ENCODE measurements at regions not wholly inside any gene's neighbourhood (a gene's known extent, or its start where the extent isn't known, plus 50 kb on each side); places are given as distances from the start of the nearest gene placed in this dataset.
A peak's percentile ranks its signal among the peaks of the same experiment; 100 is the strongest.
"Not testable (repeated sequence)": the region's sequence is repeated elsewhere in the genome, so short reads cannot be mapped to it uniquely, and the experiment has no call there.

DNA sequence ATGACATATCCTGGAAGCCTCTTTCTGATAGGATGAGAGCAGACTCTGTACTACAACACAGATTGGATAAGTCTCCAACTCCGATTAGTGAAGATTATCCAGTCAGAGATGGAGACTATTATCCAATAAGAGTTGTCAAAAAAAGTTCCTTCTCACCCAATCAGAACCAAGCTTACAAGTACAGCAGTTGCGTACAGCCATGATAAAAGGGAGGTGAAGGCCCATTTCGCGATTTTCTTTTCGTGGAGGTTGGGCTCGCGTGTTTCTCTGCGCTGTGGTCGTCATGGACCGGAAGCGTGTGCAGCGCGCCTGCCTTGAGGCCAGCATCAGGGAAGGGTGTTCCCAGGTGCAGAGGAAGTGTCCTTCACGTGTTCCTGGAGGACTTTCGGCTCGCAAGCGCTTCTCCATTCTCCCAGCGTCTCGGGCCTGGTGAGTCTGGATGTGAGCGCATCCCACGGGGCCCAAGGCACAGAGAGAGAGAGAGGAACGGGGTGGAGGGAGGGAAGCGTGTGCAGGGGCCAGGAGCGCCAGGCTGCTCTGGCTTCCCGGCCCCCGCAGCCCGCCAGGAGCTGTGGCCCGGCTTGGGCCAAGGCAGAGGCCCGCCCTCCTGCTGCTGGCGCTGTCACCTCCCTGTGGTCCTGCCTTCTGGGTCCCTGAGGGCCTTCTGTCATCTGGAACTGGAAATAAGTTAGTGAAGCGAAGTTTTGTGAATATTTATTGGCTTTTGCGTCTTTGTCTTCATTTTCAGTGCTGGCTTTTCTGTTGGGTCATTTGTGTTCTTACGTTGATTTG lies 53.9 kb downstream of the CDRT15L2 start:
- in situ Hi-C loops (cut with MboI; ENCODE audit: low pct_ligation_motif_present in 1 of 4, low pct_unique_long_range_greater_than_20kb in 1 of 4, low sequenced_read_pairs in 3 of 4); H3K27ac ChIP-seq; DNase-seq; H3K27me3 ChIP-seq; H3K9me3 ChIP-seq; H3K4me1 ChIP-seq; H3K36me3 ChIP-seq; intact Hi-C loops (cut with DNase I; ENCODE audit: low total_unique reads); H3K4me3 ChIP-seq: not testable (repeated sequence)
- WGBS, 2 donors (ENCODE audit: low coverage in 1 of 2) = 93 to 100% methylated on average over 1 to 32 of the region's 33 CpGs

DNA sequence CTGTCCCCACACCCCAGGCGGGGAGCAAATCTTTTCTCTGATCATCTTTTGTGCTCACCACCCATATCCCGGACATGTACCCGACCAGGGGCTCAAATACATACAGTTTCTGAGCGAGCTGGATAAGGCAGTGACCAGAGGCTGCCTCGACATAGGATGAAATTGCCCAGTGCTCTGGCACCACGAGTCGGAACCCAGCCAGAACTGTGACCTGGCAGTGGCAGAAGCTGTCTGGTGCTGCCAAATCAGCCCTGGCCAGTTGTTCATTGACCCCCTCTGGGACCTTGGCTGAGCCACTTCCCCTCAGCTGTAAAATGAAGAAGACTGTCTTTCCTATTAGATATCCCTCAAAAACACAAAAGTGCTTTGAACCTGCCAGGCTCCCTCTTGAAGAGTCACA lies 60.6 kb downstream of the CDRT15L2 start:
- whole genome bisulfite sequencing, 2 donors (ENCODE audit: low coverage in 1 of 2) = 94% methylated on average over 6 of the region's 7 CpGs; no CpG with 5 or more reads in 1 of the 2 donors
- H3K36me3 ChIP-seq; H3K4me1 ChIP-seq; DNase-seq; H3K9me3 ChIP-seq; H3K27ac ChIP-seq; intact Hi-C loops (cut with DNase I; ENCODE audit: low total_unique reads); in situ Hi-C loops (cut with MboI; ENCODE audit: low pct_ligation_motif_present in 1 of 4, low pct_unique_long_range_greater_than_20kb in 1 of 4, low sequenced_read_pairs in 3 of 4); H3K4me3 ChIP-seq; H3K27me3 ChIP-seq: not testable (repeated sequence)

DNA sequence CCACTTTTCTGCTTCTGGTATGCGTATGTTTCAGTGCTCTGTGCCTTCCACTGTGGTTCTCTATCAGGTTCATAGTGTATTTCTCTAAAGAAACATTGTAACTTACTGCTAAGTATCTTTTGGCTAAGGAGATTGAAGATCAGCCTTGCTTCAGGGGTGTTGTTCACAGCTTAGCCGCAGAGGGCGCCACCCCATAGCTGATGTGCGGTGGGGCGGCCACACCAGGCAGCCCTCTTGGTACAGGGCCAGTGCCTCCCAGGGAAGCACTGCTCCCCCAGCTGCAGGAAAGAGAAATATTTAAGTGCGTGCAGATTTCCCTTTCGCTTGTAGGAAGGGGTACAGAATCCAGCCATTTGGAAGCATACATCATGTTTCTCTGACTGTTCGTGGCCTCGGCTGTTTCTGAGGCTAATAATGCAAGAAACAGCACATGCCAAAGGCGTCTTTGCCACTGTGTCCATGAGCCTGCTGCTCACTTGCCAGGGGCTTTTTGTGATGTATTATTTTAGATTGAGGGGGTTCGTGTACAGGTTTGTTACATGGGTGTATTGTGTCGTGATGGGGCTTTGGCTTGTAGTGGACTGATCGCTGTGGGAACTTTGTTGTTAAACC lies 67.2 kb downstream of the CDRT15L2 start:
- 52 to 88% methylated on average over 3 to 13 of the region's 13 CpGs for WGBS, 2 donors (ENCODE audit: low coverage in 1 of 2)

DNA sequence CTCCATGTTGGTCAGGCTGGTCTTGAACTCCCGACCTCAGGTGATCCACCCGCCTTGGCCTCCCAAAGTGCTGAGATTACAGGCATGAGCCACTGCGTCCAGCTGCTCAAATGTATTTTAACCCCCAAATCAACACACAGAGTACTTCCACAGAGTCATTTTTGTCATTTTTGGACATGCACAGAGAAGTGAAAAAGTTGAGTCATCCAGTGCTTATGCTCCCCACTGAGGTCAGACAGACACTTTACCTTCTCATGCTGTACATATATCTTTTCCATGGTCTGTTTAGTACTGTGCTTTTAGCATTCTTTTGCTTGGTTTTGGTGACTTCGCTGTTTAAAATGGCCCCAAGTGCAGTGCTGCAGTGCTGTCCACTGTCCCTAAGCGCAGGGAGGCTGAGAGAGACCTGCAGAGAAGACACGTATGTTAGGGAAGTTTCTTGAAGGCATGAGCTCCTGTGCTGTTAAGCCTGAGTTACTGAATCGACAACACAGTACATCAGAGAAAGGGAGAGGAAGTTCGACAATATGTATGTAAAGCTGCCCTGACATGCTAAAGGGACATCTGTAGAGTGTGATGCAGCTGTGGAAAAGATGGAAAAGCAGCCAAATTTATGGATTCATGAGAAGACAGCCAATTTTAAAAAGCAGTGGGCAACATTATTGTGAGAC lies 69.7 kb downstream of the CDRT15L2 start:
- H3K27me3 ChIP-seq; intact Hi-C loops (cut with DNase I; ENCODE audit: low total_unique reads); DNase-seq; H3K4me1 ChIP-seq; H3K4me3 ChIP-seq; in situ Hi-C loops (cut with MboI; ENCODE audit: low pct_ligation_motif_present in 1 of 4, low pct_unique_long_range_greater_than_20kb in 1 of 4, low sequenced_read_pairs in 3 of 4); H3K27ac ChIP-seq; H3K9me3 ChIP-seq; H3K36me3 ChIP-seq: not testable (repeated sequence)
- 75 to 83% methylated on average over 7 to 8 of the region's 8 CpGs for WGBS, 2 donors (ENCODE audit: low coverage in 1 of 2)

More for the DNA sequence above, 67.2 kb downstream of the CDRT15L2 start:
- H3K4me1 ChIP-seq; in situ Hi-C loops (cut with MboI; ENCODE audit: low pct_ligation_motif_present in 1 of 4, low pct_unique_long_range_greater_than_20kb in 1 of 4, low sequenced_read_pairs in 3 of 4); H3K27me3 ChIP-seq; intact Hi-C loops (cut with DNase I; ENCODE audit: low total_unique reads); H3K9me3 ChIP-seq; H3K36me3 ChIP-seq; H3K27ac ChIP-seq; H3K4me3 ChIP-seq: not testable (repeated sequence)
- TF ChIP-seq, protein P1, sequence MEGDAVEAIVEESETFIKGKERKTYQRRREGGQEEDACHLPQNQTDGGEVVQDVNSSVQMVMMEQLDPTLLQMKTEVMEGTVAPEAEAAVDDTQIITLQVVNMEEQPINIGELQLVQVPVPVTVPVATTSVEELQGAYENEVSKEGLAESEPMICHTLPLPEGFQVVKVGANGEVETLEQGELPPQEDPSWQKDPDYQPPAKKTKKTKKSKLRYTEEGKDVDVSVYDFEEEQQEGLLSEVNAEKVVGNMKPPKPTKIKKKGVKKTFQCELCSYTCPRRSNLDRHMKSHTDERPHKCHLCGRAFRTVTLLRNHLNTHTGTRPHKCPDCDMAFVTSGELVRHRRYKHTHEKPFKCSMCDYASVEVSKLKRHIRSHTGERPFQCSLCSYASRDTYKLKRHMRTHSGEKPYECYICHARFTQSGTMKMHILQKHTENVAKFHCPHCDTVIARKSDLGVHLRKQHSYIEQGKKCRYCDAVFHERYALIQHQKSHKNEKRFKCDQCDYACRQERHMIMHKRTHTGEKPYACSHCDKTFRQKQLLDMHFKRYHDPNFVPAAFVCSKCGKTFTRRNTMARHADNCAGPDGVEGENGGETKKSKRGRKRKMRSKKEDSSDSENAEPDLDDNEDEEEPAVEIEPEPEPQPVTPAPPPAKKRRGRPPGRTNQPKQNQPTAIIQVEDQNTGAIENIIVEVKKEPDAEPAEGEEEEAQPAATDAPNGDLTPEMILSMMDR (IDR thresholded peaks at IDR 0.05) = peak; percentile 26 to 40 (median 35)
- DNase-seq = peak; percentile 30

DNA sequence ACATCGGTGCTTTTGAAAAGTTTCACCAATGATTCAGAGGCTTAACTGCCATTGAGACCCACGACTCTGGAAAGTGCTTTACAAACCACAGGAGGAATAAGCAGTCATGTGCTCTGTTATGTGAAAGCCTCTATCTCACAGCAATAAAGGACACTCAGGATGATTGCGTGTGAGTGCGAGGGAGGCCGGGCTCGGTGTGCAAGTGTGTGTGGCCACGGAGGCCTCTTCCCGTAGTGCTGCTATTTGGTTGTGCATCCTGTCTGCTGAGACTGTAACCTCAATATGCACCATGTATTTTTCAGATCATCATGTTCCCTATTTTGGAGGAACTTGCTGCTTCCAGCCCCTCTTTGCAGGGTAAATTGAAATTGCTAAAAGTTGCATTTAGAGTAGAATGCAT lies 71.5 kb downstream of the CDRT15L2 start:
- intact Hi-C loops (cut with DNase I; ENCODE audit: low total_unique reads); H3K27me3 ChIP-seq; H3K4me1 ChIP-seq; H3K36me3 ChIP-seq; DNase-seq; H3K4me3 ChIP-seq; in situ Hi-C loops (cut with MboI; ENCODE audit: low pct_ligation_motif_present in 1 of 4, low pct_unique_long_range_greater_than_20kb in 1 of 4, low sequenced_read_pairs in 3 of 4); H3K27ac ChIP-seq; H3K9me3 ChIP-seq: not testable (repeated sequence)
- 63% methylated on average over 8 of the region's 8 CpGs; no CpG with 5 or more reads in 1 of the 2 donors for WGBS, 2 donors (ENCODE audit: low coverage in 1 of 2)

DNA sequence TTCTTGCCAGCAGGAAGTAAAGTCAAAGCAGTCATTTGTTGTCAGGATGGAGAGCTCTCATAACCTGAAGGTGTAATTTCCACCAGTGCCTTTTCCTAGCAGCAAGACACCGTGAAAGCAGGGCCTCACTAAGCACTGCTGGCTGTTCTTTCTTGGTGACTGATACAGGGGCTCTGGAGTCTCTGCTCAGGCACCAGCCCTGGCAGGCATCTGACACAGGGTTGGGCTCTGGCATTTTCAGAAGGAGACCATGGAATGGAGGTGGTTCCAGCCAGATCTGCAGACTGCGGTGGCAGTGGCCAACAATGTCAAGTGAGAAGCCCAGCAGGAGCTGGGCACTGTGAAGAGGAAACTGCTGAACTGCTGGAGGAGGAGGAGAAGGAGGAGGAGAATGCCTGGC lies 72.2 kb downstream of the CDRT15L2 start:
- H3K4me1 ChIP-seq; intact Hi-C loops (cut with DNase I; ENCODE audit: low total_unique reads); DNase-seq; H3K4me3 ChIP-seq; H3K36me3 ChIP-seq; H3K27me3 ChIP-seq; H3K9me3 ChIP-seq; in situ Hi-C loops (cut with MboI; ENCODE audit: low pct_ligation_motif_present in 1 of 4, low pct_unique_long_range_greater_than_20kb in 1 of 4, low sequenced_read_pairs in 3 of 4); H3K27ac ChIP-seq: not testable (repeated sequence)
- 52% methylated on average over 2 of the region's 2 CpGs; no CpG with 5 or more reads in 1 of the 2 donors for WGBS, 2 donors (ENCODE audit: low coverage in 1 of 2)

DNA sequence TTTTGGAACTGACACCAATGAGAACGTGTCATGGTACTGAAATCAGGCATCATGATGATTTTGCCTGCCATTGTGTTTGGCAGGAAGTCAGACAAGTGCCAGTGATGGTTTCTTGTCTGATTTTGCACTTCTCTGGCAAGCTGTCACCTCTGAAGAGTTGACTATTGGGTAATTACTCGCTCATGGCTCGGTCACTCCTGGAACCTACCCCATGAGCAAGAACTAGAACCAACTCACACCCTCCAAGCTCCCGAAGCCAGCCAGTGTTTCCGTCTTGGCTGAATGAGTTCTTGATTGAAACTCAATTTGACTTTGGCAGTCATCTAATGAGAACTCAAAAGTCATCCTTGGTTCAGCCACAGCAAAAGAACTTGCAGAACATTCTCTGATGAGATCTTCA lies 73.9 kb downstream of the CDRT15L2 start:
- DNase-seq; H3K9me3 ChIP-seq; H3K4me1 ChIP-seq; intact Hi-C loops (cut with DNase I; ENCODE audit: low total_unique reads); in situ Hi-C loops (cut with MboI; ENCODE audit: low pct_ligation_motif_present in 1 of 4, low pct_unique_long_range_greater_than_20kb in 1 of 4, low sequenced_read_pairs in 3 of 4); H3K27ac ChIP-seq; H3K4me3 ChIP-seq; H3K36me3 ChIP-seq; H3K27me3 ChIP-seq: not testable (repeated sequence)
- WGBS, 2 donors (ENCODE audit: low coverage in 1 of 2) = 73% methylated on average over 3 of the region's 5 CpGs; no CpG with 5 or more reads in 1 of the 2 donors

DNA sequence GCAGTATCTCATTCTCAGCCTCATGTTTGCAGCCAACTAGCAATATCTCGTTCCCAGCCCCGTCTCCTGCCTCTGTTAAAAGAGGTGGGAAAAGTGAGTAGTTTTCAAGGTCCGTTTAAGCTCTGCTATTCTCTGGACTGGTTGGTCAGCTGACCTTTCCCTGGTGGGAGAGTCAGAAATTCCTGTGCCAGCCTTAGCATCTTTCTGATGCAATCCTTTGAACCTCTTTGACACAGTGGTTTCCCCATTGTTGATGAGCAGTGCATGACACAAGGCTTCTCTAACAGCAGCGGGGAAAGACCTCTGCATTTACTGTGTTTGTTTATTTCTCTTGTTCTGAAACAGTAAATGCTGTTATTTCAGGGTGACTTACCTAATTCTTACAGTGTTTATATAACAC lies 74.6 kb downstream of the CDRT15L2 start:
- H3K27ac ChIP-seq; H3K27me3 ChIP-seq; intact Hi-C loops (cut with DNase I; ENCODE audit: low total_unique reads); DNase-seq; H3K4me1 ChIP-seq; H3K9me3 ChIP-seq; H3K4me3 ChIP-seq; in situ Hi-C loops (cut with MboI; ENCODE audit: low pct_ligation_motif_present in 1 of 4, low pct_unique_long_range_greater_than_20kb in 1 of 4, low sequenced_read_pairs in 3 of 4); H3K36me3 ChIP-seq: not testable (repeated sequence)
- WGBS, 2 donors (ENCODE audit: low coverage in 1 of 2) = 78% methylated on average over 3 of the region's 4 CpGs

DNA sequence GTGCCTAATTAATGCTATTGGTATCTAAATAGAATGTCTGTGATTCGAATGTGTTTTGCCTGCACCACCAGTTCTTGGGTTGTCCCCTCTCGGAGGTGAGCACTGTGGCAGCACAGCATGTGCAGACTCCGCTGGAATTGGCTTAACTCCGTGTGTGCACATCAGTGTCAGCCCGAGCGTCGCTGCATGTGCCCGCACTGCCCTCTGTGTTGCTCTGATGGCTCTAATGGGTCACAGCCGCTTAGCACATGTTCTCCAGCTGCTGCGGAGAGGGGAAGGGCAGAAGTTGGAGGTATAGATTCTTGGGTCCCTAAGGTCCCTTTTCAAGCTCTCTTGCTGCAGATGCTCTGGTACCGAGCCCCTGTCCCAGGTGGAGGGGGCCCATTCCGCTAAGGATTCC lies 75.1 kb downstream of the CDRT15L2 start:
- H3K27me3 ChIP-seq; in situ Hi-C loops (cut with MboI; ENCODE audit: low pct_ligation_motif_present in 1 of 4, low pct_unique_long_range_greater_than_20kb in 1 of 4, low sequenced_read_pairs in 3 of 4); H3K27ac ChIP-seq; H3K4me3 ChIP-seq; intact Hi-C loops (cut with DNase I; ENCODE audit: low total_unique reads); H3K36me3 ChIP-seq; H3K9me3 ChIP-seq; DNase-seq; H3K4me1 ChIP-seq: not testable (repeated sequence)
- 85% methylated on average over 6 of the region's 12 CpGs; no CpG with 5 or more reads in 1 of the 2 donors for WGBS, 2 donors (ENCODE audit: low coverage in 1 of 2)

Measured in transverse colon (tissue), 4 donors.